HEK293 (cell line): ENCODE measurements at regions not wholly inside any gene's neighbourhood (a gene's known extent, or its start where the extent isn't known, plus 50 kb on each side); places are given as distances from the start of the nearest gene placed in this dataset.

Experiments used
- CTCF ChIA-PET: fragments of 350-600 bp; formaldehyde crosslinking; extraction: SDS; loops from one replicate; lab custom pipeline; 2021; ENCODE audit warnings: antibody characterized with exemption; lab: Yijun Ruan, JAX
- POLR2A ChIA-PET: fragments of 300-600 bp; formaldehyde crosslinking; extraction: SDS; loops from one replicate; lab custom pipeline; 2020; ENCODE audit warnings: antibody characterized with exemption, inconsistent platforms; lab: Yijun Ruan, JAX
- H3K27ac ChIP-seq: fragments of 200-500 bp; sonication (Bioruptor generic); 2 replicates; pipeline ENCODE4 v1.5.1; 2014; ENCODE audit warnings: low read depth, low read length, control low read depth, inconsistent platforms; ENCODE audit errors: extremely low read depth
- H3K36me3 ChIP-seq, 2 experiments: fragments of 200-500 bp in 1 of 2; sonication (Bioruptor generic) in 1 of 2; 1 replicate in 1 of 2; 2 replicates in 1 of 2; pipeline ENCODE4 v1.5.1; 2014 to 2017; ENCODE audit warnings: inconsistent platforms in 2 of 2, low read length in 2 of 2; ENCODE audit not compliant: control insufficient read depth in 2 of 2, insufficient read depth in 1 of 2
- H3K4me1 ChIP-seq: fragments of 200-500 bp; sonication (Bioruptor generic); 2 replicates; pipeline ENCODE4 v1.5.1; 2014; ENCODE audit warnings: mild to moderate bottlenecking, low read length, inconsistent platforms; ENCODE audit not compliant: control insufficient read depth, insufficient read depth
- H3K4me3 ChIP-seq: 2 replicates; pipeline ENCODE4 v1.5.1; 2011; ENCODE audit warnings: low read depth, mild to moderate bottlenecking, control low read depth, low read length, moderate library complexity
- H3K9me3 ChIP-seq: fragments of 200-500 bp; sonication (Bioruptor generic); 2 replicates; pipeline ENCODE4 v1.5.1; 2014; ENCODE audit warnings: low read depth, low read length, inconsistent platforms; ENCODE audit not compliant: control insufficient read depth, insufficient read depth
- KLF10 ChIP-seq: fragments of 450-650 bp; IDR thresholded peaks from 2 replicates; pipeline ENCODE4 v1.5.1; 2018; ENCODE audit warnings: missing biosample characterization, mild to moderate bottlenecking, missing genetic modification characterization
- MEIS1 ChIP-seq: sonication (generic); formaldehyde crosslinking; IDR thresholded peaks from 2 replicates; pipeline ENCODE4 v1.8.1; 2022; ENCODE audit warnings: missing genetic modification reagents, mild to moderate bottlenecking, borderline replicate concordance
- ZBTB21 ChIP-seq: fragments of 450-650 bp; formaldehyde crosslinking; IDR thresholded peaks from 2 replicates; pipeline ENCODE4 v1.5.1; 2017; ENCODE audit warnings: missing biosample characterization, missing genetic modification characterization
- ZEB2 ChIP-seq: fragments of 450-650 bp; formaldehyde crosslinking; IDR thresholded peaks from 2 replicates; pipeline ENCODE4 v1.5.1; 2016; ENCODE audit warnings: missing biosample characterization, missing genetic modification characterization
- ZNF302 ChIP-seq: fragments of 450-650 bp; formaldehyde crosslinking; IDR thresholded peaks from 2 replicates; pipeline ENCODE4 v1.5.1; 2016; ENCODE audit warnings: missing biosample characterization, missing genetic modification characterization, low read depth
- ZNF423 ChIP-seq: fragments of 450-650 bp; formaldehyde crosslinking; IDR thresholded peaks from 2 replicates; pipeline ENCODE4 v1.5.1; 2016; ENCODE audit warnings: missing biosample characterization, missing genetic modification characterization
- ZNF473 ChIP-seq: fragments of 450-650 bp; formaldehyde crosslinking; IDR thresholded peaks from 2 replicates; pipeline ENCODE4 v1.5.1; 2017; ENCODE audit warnings: missing biosample characterization, missing genetic modification characterization
- ZNF658 ChIP-seq: fragments of 450-650 bp; formaldehyde crosslinking; IDR thresholded peaks from 2 replicates; pipeline ENCODE4; 2016; ENCODE audit warnings: missing biosample characterization, missing genetic modification characterization
- ZNF707 ChIP-seq: fragments of 450-650 bp; formaldehyde crosslinking; IDR thresholded peaks from 2 replicates; pipeline ENCODE4 v1.5.1; 2016; ENCODE audit warnings: missing biosample characterization, missing genetic modification characterization
- ZNF830 ChIP-seq: fragments of 450-650 bp; IDR thresholded peaks from 2 replicates; pipeline ENCODE4 v1.5.0; 2018; ENCODE audit warnings: missing biosample characterization, missing genetic modification characterization, low read depth, mild to moderate bottlenecking, moderate library complexity
- ZSCAN23 ChIP-seq: fragments of 450-650 bp; formaldehyde crosslinking; IDR thresholded peaks from 2 replicates; pipeline ENCODE4 v1.5.1; 2016; ENCODE audit warnings: missing biosample characterization, missing genetic modification characterization
- TF ChIP-seq, protein P1 (sequence below): fragments of 450-650 bp; formaldehyde crosslinking; IDR thresholded peaks from 2 replicates; pipeline ENCODE4 v1.5.1; 2016; ENCODE audit warnings: missing biosample characterization, missing genetic modification characterization
- TF ChIP-seq, protein P2 (sequence below): fragments of 450-650 bp; formaldehyde crosslinking; conservative IDR thresholded peaks from 2 replicates; pipeline ENCODE4 v1.5.1; 2016; ENCODE audit warnings: low read depth, missing biosample characterization, missing genetic modification characterization
- TF ChIP-seq, protein P3 (sequence below): fragments of 450-650 bp; formaldehyde crosslinking; IDR thresholded peaks from 2 replicates; pipeline ENCODE4 v1.5.1; 2016; ENCODE audit warnings: missing biosample characterization, missing genetic modification characterization
- TF ChIP-seq, protein P4 (sequence below): sonication (generic); formaldehyde crosslinking; IDR thresholded peaks from 2 replicates; pipeline ENCODE4 v1.8.1; 2022; ENCODE audit warnings: mild to moderate bottlenecking, moderate library complexity, missing genetic modification reagents
- TF ChIP-seq, protein P5 (sequence below): fragments of 450-650 bp; formaldehyde crosslinking; IDR thresholded peaks from 2 replicates; pipeline ENCODE4 v1.5.1; 2016; ENCODE audit warnings: missing biosample characterization, missing genetic modification characterization, borderline replicate concordance
- TF ChIP-seq, protein P6 (sequence below): fragments of 450-650 bp; formaldehyde crosslinking; IDR thresholded peaks from 2 replicates; pipeline ENCODE4 v1.5.1; 2016; ENCODE audit warnings: missing biosample characterization, missing genetic modification characterization
- TF ChIP-seq, protein P7 (sequence below): fragments of 450-650 bp; IDR thresholded peaks from 2 replicates; pipeline ENCODE4 v1.5.1; 2018; ENCODE audit warnings: missing biosample characterization, mild to moderate bottlenecking, missing genetic modification characterization

DNA sequence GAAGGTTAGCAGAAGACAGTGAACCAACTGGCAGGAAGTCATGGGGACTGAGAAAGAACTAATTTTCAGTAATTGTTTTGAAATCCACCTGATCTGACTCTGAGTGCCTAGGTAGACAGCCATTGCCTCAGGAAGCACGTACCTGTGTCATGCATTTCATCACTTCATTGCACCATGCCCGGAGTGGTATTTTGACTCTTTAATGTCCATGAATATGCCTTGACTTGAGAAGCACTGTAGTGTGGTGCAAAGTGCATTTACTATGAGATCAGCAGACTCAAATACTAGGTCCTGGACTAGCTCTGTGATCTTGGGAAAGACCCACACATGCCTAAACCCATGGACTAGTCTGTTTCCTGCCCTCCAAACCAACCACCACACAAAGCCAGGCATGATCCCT is 370.9 kb upstream of the MARCKS start:
- ChIA-PET CTCF (no interaction called here), POLR2A (no interaction called here)
- no peaks in the 10 kb centered on the region for H3K36me3 ChIP-seq
- H3K9me3 ChIP-seq: no peaks in the 10 kb centered on the region
- no peak overlapping the region for H3K27ac ChIP-seq
- no peaks in the 10 kb centered on the region for H3K4me1 ChIP-seq
- no peak overlapping the region for H3K4me3 ChIP-seq
- TF ChIP-seq ZNF707 (tag by site-specific recombination) (no peak), ZNF830 (tag by site-specific recombination) (no peak), ZNF473 (tag by site-specific recombination) (no peak), KLF10 (no peak), ZNF423 (no peak), ZNF302 (tag by site-specific recombination) (no peak), ZBTB21 (tag by site-specific recombination) (no peak), ZSCAN23 (tag by site-specific recombination) (no peak), ZNF658 (tag by site-specific recombination) (no peak), MEIS1 (CRISPR knock-in tag) (no peak), ZEB2 (tag by site-specific recombination) (no peak)
- TF ChIP-seq, protein P1, sequence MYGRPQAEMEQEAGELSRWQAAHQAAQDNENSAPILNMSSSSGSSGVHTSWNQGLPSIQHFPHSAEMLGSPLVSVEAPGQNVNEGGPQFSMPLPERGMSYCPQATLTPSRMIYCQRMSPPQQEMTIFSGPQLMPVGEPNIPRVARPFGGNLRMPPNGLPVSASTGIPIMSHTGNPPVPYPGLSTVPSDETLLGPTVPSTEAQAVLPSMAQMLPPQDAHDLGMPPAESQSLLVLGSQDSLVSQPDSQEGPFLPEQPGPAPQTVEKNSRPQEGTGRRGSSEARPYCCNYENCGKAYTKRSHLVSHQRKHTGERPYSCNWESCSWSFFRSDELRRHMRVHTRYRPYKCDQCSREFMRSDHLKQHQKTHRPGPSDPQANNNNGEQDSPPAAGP: no peak
- TF ChIP-seq, protein P2, sequence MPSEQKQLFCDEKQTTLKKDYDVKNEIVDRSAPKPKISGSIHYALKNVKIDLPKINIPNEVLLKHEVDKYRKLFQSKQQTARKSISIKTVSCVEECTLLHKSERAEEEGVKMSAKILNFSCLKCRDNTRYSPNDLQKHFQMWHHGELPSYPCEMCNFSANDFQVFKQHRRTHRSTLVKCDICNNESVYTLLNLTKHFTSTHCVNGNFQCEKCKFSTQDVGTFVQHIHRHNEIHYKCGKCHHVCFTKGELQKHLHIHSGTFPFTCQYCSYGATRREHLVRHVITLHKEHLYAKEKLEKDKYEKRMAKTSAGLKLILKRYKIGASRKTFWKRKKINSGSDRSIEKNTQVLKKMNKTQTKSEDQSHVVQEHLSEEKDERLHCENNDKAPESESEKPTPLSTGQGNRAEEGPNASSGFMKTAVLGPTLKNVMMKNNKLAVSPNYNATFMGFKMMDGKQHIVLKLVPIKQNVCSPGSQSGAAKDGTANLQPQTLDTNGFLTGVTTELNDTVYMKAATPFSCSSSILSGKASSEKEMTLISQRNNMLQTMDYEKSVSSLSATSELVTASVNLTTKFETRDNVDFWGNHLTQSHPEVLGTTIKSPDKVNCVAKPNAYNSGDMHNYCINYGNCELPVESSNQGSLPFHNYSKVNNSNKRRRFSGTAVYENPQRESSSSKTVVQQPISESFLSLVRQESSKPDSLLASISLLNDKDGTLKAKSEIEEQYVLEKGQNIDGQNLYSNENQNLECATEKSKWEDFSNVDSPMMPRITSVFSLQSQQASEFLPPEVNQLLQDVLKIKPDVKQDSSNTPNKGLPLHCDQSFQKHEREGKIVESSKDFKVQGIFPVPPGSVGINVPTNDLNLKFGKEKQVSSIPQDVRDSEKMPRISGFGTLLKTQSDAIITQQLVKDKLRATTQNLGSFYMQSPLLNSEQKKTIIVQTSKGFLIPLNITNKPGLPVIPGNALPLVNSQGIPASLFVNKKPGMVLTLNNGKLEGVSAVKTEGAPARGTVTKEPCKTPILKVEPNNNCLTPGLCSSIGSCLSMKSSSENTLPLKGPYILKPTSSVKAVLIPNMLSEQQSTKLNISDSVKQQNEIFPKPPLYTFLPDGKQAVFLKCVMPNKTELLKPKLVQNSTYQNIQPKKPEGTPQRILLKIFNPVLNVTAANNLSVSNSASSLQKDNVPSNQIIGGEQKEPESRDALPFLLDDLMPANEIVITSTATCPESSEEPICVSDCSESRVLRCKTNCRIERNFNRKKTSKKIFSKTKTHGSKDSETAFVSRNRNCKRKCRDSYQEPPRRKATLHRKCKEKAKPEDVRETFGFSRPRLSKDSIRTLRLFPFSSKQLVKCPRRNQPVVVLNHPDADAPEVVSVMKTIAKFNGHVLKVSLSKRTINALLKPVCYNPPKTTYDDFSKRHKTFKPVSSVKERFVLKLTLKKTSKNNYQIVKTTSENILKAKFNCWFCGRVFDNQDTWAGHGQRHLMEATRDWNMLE (tag by site-specific recombination): no peak
- TF ChIP-seq, protein P3, sequence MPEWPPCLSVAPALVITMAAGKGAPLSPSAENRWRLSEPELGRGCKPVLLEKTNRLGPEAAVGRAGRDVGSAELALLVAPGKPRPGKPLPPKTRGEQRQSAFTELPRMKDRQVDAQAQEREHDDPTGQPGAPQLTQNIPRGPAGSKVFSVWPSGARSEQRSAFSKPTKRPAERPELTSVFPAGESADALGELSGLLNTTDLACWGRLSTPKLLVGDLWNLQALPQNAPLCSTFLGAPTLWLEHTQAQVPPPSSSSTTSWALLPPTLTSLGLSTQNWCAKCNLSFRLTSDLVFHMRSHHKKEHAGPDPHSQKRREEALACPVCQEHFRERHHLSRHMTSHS (tag by site-specific recombination): no peak
- TF ChIP-seq, protein P4, sequence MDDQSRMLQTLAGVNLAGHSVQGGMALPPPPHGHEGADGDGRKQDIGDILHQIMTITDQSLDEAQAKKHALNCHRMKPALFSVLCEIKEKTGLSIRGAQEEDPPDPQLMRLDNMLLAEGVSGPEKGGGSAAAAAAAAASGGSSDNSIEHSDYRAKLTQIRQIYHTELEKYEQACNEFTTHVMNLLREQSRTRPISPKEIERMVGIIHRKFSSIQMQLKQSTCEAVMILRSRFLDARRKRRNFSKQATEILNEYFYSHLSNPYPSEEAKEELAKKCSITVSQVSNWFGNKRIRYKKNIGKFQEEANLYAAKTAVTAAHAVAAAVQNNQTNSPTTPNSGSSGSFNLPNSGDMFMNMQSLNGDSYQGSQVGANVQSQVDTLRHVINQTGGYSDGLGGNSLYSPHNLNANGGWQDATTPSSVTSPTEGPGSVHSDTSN (CRISPR knock-in tag): no peak
- TF ChIP-seq, protein P5, sequence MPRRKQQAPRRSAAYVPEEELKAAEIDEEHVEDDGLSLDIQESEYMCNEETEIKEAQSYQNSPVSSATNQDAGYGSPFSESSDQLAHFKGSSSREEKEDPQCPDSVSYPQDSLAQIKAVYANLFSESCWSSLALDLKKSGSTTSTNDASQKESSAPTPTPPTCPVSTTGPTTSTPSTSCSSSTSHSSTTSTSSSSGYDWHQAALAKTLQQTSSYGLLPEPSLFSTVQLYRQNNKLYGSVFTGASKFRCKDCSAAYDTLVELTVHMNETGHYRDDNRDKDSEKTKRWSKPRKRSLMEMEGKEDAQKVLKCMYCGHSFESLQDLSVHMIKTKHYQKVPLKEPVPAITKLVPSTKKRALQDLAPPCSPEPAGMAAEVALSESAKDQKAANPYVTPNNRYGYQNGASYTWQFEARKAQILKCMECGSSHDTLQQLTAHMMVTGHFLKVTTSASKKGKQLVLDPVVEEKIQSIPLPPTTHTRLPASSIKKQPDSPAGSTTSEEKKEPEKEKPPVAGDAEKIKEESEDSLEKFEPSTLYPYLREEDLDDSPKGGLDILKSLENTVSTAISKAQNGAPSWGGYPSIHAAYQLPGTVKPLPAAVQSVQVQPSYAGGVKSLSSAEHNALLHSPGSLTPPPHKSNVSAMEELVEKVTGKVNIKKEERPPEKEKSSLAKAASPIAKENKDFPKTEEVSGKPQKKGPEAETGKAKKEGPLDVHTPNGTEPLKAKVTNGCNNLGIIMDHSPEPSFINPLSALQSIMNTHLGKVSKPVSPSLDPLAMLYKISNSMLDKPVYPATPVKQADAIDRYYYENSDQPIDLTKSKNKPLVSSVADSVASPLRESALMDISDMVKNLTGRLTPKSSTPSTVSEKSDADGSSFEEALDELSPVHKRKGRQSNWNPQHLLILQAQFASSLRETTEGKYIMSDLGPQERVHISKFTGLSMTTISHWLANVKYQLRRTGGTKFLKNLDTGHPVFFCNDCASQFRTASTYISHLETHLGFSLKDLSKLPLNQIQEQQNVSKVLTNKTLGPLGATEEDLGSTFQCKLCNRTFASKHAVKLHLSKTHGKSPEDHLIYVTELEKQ: no peak
- TF ChIP-seq, protein P6, sequence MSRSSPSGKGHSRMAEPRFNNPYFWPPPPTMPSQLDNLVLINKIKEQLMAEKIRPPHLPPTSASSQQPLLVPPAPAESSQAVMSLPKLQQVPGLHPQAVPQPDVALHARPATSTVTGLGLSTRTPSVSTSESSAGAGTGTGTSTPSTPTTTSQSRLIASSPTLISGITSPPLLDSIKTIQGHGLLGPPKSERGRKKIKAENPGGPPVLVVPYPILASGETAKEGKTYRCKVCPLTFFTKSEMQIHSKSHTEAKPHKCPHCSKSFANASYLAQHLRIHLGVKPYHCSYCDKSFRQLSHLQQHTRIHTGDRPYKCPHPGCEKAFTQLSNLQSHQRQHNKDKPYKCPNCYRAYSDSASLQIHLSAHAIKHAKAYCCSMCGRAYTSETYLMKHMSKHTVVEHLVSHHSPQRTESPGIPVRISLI (tag by site-specific recombination): no peak
- TF ChIP-seq, protein P7, sequence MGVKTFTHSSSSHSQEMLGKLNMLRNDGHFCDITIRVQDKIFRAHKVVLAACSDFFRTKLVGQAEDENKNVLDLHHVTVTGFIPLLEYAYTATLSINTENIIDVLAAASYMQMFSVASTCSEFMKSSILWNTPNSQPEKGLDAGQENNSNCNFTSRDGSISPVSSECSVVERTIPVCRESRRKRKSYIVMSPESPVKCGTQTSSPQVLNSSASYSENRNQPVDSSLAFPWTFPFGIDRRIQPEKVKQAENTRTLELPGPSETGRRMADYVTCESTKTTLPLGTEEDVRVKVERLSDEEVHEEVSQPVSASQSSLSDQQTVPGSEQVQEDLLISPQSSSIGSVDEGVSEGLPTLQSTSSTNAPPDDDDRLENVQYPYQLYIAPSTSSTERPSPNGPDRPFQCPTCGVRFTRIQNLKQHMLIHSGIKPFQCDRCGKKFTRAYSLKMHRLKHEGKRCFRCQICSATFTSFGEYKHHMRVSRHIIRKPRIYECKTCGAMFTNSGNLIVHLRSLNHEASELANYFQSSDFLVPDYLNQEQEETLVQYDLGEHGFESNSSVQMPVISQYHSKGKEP: no peak
- TF ChIP-seq, all 188 proteins: peak for 0
